ENCODE measurements at regions not wholly inside any gene's neighbourhood (a gene's known extent, or its start where the extent isn't known, plus 50 kb on each side); places are given as distances from the start of the nearest gene placed in this dataset.
A peak's percentile ranks its signal among the peaks of the same experiment; 100 is the strongest.

DNA sequence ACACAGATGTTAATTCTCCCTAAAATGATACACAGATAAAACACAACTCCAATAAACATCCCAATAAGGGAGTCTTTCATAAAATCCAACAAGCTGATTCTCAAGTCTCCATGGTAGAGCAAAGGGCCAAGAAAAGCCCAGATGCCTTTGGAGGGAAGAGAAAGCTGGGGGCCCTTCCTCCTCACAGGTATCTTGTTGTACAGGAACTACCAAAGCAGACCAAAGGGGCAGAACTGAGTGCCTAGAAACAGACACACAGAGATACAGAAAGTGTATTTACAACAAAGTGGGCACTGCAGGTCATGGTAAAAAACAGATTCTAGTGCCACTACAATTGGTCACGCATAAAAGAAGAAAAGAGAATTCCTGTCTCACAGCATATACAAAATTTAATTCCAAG lies 87.2 kb upstream of the NSMCE3 start:
- DNase-seq: no peak

DNA sequence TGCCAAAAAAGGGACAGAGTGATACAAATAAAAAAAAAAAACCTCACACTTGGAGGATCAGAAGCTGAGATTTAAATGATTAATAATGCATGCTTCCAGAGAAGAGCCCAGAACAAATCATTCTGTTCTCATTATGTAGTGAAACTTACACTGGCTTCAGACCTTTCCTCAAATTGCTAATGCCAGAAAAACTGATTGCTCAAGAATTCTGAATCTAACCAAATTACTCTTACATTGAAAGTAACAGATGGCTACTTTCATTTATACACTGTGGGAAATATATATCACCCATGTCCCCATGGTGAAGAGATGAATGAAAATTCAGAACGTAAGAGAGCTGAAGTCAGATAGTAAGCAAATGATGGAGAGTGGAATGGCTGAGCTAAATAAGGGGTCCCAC lies 85.9 kb upstream of the NSMCE3 start:
- DNase-seq: no peak

DNA sequence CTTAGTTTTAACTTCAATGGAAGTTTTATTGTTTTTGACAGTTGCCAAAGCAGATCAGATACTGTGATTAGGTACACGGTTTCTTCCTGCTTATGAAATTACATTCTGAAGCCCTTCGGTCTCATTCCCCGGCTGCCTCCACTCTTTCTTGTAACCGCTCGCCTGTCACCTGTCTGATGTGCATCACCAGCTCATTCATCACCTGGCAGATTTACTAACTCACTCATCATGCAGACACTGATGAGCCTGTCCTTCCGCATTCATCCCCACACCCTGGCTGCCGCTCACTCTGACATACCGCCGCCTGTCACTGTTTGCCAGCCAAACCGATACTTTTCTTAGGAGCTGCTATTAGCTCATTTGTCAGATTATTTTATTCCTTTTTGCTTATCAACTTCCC lies 82.8 kb upstream of the NSMCE3 start:
- DNase-seq: no peak

DNA sequence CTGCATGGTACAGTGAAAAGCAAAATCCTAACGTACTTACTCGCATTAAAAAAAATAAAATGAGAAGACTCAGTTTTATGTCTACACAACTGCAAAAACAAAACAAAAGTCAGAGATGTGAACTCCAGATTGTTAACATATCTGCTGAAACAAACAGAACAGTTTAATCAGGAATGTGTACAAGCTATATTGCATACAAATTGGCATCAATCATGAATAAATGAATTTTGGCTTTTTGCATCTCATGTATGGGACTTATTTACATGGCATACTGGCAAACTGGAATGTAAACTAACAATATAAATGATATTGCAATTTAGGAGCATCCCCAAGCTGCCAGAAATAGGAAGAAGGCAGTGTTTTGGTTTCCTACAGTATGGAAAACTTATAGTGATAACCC lies 79.6 kb upstream of the NSMCE3 start:
- DNase-seq: no peak

DNA sequence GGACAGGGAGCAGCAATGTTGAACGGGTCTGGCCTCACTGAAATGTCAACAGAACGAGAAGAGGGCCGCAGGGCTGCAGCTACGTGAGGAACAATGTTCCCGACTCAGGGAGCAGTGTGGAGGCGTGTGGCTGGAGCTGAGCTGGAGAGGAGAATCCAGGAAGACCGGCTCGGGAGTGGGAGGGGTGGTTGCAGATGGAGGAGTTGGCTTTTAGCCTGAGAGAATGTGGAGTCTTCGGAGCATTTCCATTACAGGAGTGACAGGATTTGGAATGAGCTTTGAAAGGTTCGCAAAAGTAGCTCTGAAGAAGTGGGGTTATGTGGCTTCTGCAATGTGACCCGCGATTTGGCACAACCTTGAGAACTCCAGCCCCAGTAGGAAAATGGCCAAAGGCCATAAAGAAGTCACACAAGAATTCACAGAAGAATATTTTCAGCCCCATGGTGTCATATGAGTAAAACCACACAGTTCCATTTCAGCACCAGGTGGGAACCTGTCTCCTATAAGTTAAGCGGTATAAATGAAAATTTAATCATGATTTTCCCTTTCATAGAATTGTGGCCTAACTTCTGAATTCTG lies 78.8 kb upstream of the NSMCE3 start:
- no peak for DNase-seq

DNA sequence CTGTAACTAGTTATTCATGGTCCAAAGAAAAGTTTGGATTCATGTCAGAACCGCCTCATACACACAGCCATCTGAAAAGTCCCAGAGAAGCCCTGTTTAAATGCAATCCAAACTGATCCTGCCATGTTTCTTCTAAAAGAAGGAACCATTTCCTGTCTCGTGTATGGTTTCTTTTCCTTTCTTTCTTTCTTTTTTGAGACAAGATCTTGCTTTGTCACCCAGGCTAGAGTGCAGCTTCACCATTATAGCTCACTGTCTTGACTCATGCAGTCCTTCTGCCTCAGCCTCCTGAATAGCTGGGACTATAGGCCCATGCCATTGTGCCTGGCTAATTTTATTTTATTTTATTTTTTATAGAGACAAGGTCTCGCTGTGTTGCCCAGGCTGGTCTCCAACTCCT lies 77.4 kb upstream of the NSMCE3 start:
- no peak for DNase-seq

DNA sequence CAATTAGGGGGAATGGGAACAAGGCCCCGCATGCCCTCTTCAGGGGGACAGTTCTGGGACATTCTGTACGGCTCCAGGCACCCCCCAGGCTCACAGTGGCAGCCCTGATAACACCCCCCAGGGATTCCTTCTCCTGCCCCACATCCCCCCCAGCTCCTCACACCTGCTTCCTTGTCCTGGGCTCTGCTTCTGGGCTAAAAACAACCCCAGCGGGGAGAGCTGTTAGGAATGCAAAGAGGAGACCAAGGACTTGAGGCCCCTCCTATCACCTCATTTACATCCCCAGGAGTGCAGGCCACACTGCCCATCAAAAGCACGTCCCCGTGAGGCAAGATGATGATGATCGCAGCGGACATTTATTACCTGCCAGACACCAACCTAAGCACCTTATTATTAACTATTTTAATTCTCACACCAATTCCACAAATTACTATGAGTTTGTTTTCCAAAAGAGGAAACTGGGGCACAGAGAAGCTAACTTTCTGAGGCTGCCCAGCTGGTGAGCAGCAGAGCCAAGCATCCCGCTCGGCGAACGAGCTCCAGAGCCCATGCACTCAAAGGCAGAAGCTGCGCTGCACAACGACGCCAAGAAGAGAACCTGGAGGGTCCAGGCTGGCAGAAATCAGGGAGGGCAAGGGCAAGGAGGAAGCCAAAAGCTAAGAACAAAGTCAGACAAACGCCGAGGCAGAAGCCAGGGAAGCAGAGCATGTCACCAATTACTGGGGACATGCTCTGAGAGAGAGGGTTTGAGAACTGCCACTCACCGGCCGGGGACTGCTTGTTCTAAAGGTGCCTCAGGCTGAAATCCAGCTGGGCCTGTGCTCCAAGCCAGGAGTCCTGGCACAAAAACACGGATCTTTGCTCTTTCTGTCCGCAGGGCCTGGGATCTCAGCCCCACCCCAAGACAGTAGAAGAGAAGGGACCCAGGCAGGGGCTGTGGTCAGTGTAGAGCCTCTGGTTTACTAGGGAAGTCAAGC lies 76.2 kb upstream of the NSMCE3 start:
- peak; percentile 36 for DNase-seq

DNA sequence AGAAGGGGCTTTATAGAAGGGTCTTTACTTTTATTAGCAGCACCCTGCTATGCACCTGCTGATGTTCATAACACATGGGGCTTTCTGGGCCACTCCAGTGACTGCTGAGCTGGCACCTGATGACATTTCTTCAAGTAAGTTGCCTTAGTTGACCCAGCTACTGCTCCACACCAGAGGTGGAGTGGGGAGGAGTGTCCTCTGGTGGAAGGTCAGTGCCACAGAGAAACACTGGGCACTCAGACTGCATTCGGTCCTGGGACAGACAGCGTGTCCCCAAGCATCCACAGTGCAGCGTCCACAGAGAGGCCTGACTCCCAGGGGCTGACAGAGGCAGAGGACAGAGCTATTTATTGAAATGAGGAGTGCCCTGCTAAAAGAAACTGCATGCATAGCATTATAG lies 74.9 kb upstream of the NSMCE3 start:
- DNase-seq: no peak

DNA sequence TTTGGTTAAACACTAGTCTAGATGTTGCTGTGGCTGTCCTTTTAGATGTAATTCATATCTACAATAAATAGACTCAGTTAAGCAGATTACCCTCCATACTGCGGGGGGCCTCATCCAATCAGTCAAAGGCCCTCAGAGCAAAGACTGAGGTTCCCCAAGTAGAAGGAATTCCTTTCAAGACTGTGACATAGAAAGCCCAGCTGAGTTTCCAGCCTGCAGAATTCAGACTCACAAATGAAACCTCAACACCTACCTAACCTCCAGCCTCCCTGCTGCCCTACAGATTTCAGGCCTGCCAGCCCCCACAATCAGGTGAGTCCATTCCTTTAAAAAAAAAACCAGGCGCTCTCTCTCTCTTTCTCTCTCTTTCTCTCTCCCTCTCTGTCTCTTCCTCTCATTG lies 73.6 kb upstream of the NSMCE3 start:
- DNase-seq: no peak

DNA sequence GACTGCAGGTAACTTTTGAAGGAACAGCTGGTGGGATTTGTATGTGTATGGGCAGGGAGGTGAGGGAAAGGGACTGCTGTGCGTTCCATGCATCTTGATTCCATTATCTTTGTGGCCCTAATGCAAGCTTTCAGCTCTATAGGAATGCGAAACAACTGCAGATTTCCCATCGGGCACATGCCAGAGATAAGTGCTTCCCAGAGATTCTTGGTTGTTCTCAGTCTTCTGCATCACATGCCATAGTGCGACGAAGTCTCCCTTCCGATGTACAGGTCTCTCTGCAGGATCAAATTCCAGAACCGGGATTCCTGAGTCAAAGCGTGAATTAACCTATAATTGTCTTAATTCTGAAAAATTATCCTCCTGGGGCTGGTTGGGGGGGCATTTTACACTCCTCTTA lies 72.6 kb upstream of the NSMCE3 start:
- DNase-seq: no peak

DNA sequence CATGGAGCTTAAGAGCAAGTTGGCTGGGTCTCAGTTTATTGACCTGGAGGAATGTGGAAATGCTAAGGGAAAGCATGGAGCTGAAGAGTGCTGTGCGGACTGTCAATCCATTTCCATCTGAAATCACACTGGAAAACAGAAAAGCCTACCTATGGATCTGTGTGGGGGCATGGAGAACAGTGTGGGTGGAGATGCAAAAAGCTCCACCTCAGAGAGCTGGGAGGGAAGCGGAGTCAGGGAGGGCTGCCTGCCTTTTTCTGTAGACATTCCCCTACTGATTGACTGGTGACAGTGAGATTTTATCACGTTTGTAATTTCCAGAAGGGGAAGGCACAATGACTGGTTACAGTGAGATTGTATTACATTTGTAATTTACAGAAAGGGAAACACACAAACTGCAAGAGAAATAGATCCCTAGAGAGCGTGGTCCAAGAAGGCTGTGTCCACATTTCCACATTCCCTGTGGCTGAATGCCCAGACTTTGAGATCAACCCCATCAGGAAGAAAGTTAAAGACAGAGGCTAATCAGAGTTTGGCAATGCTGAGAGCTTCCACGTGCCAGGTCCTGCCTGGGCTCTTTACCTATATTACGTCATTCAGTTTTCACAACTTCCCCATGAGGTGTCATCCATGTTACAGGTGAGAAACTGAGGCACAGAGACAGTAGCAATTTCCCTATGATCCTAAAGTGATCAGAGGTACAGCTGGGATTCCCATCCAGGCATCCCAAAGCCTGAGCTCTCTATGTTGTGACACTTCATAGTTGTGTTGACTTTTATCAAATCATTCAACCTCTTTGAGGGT lies 67.7 kb upstream of the NSMCE3 start:
- DNase-seq: no peak

DNA sequence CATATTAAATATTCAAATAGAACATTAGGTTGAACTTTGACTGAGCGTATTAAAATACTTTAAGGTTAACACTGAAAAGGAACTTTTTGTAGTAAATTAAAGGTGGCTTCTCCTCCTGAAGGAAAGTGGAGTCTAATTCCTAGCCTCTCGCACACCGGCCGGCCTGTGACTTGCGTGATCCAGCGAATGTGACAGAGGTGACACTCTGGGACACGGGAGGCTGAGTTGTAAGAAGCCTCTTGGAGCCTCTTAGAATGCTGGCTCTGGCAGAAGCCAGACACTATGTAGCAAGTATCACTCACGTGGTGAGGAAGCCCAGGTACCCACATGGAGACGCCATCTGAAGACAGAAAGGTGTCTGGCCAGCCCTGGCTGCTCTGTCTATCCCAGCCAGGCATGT lies 64.9 kb upstream of the NSMCE3 start:
- DNase-seq: no peak

DNA sequence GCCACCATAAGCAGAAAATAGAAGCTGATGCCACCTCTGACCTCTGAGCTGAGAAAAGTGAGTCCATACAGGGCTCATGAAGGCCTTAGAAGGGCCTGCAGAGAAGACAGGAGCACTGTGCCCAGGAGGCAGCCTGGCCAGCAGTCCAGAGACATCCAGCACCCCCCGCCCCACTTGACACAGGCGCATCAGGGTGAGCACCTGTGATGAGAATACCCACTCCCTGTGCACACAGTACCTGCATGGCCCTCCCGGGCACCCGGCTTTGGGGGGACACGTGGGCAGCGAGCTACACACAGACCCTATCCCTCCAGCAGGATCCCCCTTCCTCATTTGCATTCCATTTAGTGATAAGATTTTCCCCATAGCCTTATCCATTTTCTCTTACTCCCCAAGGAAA lies 63.6 kb upstream of the NSMCE3 start:
- no peak for DNase-seq

DNA sequence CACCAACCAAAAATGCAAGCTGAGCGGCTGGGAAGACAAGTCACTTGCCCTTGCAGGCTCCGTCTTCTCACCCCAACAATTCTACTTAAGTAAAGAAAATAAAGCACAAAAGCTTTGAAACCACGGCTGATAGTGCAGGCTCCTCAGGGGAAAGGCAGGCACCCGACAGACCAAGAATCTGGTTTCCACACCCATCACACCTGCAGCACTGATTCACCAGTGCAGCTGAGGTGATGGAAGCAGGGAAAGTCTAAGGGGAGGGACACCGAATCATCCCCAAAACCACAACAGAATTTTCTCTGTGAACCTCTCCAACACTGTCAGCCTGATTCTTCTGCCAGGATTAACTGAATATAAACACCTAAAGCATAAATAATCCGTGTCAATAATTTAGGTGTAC lies 62.0 kb upstream of the NSMCE3 start:
- DNase-seq: no peak

DNA sequence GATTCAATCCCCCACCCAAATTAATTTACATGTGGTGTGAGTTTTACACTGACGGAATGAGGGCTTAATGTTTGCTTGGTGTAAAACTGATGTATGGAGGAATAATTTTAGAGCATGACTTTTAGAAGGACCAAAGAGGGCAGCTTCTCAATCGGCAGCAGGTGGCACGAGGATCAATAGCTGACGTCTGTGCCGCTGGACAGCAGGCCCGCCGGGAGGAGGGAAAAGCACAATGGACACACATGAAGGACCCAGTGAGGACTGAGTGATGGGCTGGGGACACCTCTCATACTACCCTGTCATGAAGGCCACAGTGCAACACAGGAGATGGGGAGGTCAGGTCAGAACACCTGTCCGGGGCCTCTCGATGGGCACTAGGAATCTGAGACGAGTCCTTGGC lies 61.4 kb upstream of the NSMCE3 start:
- DNase-seq: peak; percentile 36

DNA sequence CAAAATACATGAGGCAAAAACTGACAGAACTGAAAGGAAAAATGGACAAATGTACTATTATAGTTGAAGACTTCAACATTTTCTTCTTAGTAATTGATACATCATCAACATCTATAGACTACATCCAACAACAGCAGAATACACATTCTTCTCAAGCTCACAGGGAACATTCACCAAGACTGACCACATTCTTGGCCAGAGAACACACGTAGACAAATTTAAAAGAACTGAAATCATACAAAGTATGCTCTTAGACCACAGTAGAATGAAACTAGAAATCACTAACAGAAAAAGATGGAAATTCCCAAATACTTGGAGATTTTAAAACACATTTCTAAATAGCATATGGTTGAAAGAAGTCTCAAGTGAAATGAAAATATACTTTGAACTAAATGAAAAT lies 55.1 kb upstream of the NSMCE3 start:
- no peak for DNase-seq

DNA sequence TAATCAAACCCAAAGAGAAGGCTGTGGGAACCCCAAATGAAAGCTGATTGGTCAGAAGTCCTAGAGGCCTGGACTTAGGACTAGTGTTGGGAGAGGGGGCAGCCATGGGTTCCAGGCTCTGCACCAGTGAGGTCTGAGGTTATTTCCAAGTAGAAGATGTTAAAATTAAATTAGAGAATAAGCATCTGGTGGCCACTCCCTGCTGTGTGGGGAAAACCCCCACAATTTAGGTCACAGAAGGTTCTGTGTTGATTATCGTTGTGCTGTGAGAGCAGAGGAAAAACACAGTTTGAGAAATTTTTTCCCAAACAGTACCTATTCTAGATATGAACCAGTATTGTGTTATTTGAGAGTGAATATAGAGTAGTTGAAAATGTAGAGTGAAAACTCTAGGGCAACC lies 53.9 kb upstream of the NSMCE3 start:
- no peak for DNase-seq

DNA sequence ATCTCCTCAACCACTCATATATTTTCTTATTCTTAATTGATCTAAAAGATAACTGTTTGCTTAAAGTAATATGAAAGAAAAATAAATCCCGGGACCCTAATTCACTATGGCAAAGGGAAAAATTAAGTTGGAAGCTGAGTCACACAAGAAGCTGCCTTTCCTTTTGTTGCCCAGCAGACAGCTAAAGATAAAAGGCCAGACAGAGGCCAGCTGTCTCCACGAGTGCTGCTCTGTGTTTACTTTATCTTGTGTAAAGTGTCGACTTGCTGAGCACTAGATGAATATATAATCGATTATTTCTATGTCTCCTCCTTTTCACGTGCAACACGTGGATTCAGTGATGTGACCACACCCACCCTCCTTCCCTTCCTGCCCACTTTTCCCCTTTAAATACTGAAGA lies 52.8 kb upstream of the NSMCE3 start:
- DNase-seq: no peak

DNA sequence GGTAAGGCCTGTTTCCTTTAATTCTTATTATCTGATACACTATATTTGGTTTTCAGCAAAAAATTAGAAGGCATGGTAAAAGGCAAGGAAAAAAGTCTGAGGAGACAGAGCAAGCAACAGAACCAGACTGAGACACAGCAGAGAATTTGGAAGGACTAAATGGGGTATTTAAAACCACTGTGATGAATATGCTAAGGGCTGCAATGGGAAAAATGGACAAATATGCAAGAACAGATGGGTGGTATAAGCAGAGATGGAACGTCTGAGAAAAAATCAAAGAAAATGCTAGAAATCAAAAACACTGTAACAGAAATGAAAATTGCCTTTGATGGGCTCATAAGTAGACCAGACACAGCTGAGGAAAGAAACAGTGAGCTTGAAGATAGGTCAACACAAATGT lies 50.8 kb upstream of the NSMCE3 start:
- no peak for DNase-seq

DNA sequence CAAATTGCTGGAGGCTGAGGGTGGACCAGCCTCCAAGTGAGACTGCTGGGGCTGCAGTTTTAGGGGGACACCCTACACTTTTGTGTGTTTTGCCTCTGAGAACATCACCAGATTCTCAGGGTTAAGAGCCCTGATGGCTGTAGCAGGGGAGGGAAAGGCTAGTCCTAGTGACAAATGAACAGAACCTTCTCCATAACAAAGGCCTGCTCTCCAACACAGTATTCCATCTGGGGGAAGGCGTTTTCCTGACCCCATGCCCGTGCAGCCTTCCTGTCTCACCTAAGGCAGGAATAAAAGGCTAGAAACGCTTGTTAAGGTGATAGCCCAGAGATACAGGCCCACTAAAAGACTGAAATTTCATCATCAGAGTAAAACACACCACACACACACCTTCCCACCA lies 50.2 kb upstream of the NSMCE3 start:
- no peak for DNase-seq

Measured in retina (tissue), 1 donor.